Gastrocnemius medialis (tissue), 4 donors: ENCODE measurements at regions not wholly inside any gene's neighbourhood (a gene's known extent, or its start where the extent isn't known, plus 50 kb on each side); places are given as distances from the start of the nearest gene placed in this dataset.

Experiments
- POLR2A ChIP-seq, 2 donors: fragments of 450-650 bp; IDR thresholded peaks; one replicate each; pipeline ENCODE4 v1.6.1; 2017; ENCODE audit warnings: antibody characterized with exemption in 2 of 2, mild to moderate bottlenecking in 2 of 2, moderate library complexity in 2 of 2
- TF ChIP-seq, protein P1 (sequence below), 5 experiments: fragments of 450-650 bp in 3 of 5; fragments of 200-600 bp in 2 of 5; sonication (generic) in 2 of 5; IDR thresholded peaks in 4 of 5; conservative IDR thresholded peaks in 1 of 5; 1 replicate in 4 of 5; 2 replicates in 1 of 5; pipeline ENCODE4 v1.5.1; 2016 to 2019; ENCODE audit warnings: antibody characterized with exemption in 5 of 5, mild to moderate bottlenecking in 3 of 5, moderate library complexity in 3 of 5

DNA sequence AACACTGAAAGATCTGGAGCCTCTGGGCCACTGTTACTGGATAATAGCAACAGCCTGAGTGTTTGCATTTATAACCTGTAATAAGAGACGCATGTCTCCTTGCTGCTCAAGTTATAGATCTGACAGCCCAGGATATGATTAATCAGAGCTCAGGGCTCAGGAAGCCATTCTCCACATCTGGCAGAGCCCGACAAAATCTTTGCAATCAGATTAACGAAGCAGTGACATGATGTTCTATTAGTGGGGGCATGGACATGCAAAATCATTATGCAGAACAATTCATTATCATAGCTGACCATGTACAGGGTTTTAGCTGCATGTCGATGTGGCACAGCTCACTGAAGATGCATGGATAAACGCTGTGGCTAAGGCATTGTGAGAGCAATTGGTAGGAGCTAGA lies 730.3 kb downstream of the ZNF385D start:
- TF ChIP-seq, protein P1, sequence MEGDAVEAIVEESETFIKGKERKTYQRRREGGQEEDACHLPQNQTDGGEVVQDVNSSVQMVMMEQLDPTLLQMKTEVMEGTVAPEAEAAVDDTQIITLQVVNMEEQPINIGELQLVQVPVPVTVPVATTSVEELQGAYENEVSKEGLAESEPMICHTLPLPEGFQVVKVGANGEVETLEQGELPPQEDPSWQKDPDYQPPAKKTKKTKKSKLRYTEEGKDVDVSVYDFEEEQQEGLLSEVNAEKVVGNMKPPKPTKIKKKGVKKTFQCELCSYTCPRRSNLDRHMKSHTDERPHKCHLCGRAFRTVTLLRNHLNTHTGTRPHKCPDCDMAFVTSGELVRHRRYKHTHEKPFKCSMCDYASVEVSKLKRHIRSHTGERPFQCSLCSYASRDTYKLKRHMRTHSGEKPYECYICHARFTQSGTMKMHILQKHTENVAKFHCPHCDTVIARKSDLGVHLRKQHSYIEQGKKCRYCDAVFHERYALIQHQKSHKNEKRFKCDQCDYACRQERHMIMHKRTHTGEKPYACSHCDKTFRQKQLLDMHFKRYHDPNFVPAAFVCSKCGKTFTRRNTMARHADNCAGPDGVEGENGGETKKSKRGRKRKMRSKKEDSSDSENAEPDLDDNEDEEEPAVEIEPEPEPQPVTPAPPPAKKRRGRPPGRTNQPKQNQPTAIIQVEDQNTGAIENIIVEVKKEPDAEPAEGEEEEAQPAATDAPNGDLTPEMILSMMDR (IDR thresholded peaks at IDR 0.05 in 4 of 5, conservative IDR thresholded peaks at IDR 0.05 in 1 of 5) = no peak
- TF ChIP-seq POLR2A (IDR thresholded peaks at IDR 0.05) = no peak
